ENCODE measurements at regions not wholly inside any gene's neighbourhood (a gene's known extent, or its start where the extent isn't known, plus 50 kb on each side); places are given as distances from the start of the nearest gene placed in this dataset.
A peak's percentile ranks its signal among the peaks of the same experiment; 100 is the strongest.
"Not testable (repeated sequence)": the region's sequence is repeated elsewhere in the genome, so short reads cannot be mapped to it uniquely, and the experiment has no call there.

DNA sequence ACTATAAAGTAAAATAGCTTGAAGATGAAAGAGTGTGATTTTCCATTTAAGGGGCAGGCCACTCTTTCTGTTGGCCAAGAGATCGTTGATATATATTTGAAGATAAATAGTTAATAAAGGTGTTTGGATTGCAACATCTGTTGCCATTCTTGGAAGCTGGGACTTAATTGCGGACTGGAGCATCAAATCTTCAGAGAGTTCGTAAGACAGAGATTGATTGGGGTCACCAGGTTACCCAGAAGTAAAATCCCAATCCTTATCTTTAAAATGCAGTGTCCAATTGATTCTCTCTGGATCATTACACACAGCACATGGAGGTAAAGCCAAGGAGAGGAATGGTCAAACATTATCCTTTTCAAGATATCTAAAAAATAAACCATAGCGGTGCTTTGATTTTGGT is 220.8 kb upstream of the HES1 start:
- TF ChIP-seq, protein P1, sequence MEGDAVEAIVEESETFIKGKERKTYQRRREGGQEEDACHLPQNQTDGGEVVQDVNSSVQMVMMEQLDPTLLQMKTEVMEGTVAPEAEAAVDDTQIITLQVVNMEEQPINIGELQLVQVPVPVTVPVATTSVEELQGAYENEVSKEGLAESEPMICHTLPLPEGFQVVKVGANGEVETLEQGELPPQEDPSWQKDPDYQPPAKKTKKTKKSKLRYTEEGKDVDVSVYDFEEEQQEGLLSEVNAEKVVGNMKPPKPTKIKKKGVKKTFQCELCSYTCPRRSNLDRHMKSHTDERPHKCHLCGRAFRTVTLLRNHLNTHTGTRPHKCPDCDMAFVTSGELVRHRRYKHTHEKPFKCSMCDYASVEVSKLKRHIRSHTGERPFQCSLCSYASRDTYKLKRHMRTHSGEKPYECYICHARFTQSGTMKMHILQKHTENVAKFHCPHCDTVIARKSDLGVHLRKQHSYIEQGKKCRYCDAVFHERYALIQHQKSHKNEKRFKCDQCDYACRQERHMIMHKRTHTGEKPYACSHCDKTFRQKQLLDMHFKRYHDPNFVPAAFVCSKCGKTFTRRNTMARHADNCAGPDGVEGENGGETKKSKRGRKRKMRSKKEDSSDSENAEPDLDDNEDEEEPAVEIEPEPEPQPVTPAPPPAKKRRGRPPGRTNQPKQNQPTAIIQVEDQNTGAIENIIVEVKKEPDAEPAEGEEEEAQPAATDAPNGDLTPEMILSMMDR (conservative IDR thresholded peaks at IDR 0.05), result no peak
- H3K27ac Mint-ChIP-seq (ENCODE audit: unreplicated experiment), result no peak overlapping the region
- peaks cover 28% of the 10 kb centered on the region for H3K4me1 Mint-ChIP-seq
- H3K27me3 Mint-ChIP-seq (ENCODE audit: low read depth), result peaks cover 37% of the 10 kb centered on the region
- no peak overlapping the region for H3K4me3 Mint-ChIP-seq
- no peaks in the 10 kb centered on the region for H3K9me3 Mint-ChIP-seq
- H3K36me3 Mint-ChIP-seq (ENCODE audit: low read depth), result no peaks in the 10 kb centered on the region
- DNase-seq (ENCODE audit: low read depth, low spot score), result no peak

DNA sequence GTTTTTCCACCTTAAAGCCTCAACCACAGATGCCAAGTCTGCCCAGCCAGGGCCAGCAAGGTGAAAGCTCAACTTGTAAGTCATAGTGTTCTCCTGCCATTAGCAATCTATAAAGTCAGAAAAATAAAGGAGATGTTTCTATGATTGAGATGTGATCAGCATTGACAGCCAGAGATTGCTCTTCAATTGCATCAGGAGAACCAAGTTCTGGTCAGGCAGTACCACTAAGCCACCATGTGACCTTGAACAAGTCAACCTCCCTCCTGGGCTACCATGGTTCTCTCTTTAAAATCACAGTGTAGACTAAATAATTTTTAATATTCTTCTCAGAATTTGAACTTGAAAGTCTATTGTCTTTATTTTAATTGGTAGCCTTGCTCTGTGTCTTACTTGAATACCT is 220.3 kb upstream of the HES1 start:
- Mint-ChIP-seq H3K4me3 (no peak overlapping the region), H3K27ac (ENCODE audit: unreplicated experiment) (no peak overlapping the region), H3K27me3 (ENCODE audit: low read depth) (peaks cover 32% of the 10 kb centered on the region), H3K9me3 (no peaks in the 10 kb centered on the region), H3K4me1 (peaks cover 28% of the 10 kb centered on the region), H3K36me3 (ENCODE audit: low read depth) (no peaks in the 10 kb centered on the region)
- TF ChIP-seq, protein P1 (conservative IDR thresholded peaks at IDR 0.05), result no peak
- no peak for DNase-seq (ENCODE audit: low read depth, low spot score)

DNA sequence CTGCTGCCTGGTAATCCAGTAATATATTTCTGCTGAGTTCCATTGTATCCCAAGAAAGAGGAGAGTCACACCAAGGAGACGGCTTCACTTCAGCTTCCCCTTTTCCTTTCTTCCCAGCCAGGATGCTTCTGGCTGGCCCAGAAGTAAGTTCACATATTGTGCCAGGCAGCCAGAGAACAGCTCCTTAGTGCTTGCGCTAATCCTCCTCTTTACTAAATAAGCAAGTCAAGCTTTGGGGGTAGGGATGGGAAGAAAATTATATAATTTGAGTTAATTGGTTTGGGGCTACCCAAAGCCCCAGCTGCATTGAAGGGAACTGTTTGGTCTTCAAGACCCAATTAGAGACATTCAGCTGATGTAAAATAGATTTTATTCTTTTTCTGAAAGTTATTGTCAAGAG is 218.8 kb upstream of the HES1 start:
- TF ChIP-seq, protein P1 (conservative IDR thresholded peaks at IDR 0.05), result no peak
- no peak for DNase-seq (ENCODE audit: low read depth, low spot score)
- H3K27ac Mint-ChIP-seq (ENCODE audit: unreplicated experiment), result no peak overlapping the region
- H3K4me3 Mint-ChIP-seq, result no peak overlapping the region
- H3K4me1 Mint-ChIP-seq, result peaks cover 15% of the 10 kb centered on the region
- H3K9me3 Mint-ChIP-seq, result peaks cover 5% of the 10 kb centered on the region
- H3K27me3 Mint-ChIP-seq (ENCODE audit: low read depth), result peaks cover 17% of the 10 kb centered on the region
- peaks cover 1% of the 10 kb centered on the region for H3K36me3 Mint-ChIP-seq (ENCODE audit: low read depth)

DNA sequence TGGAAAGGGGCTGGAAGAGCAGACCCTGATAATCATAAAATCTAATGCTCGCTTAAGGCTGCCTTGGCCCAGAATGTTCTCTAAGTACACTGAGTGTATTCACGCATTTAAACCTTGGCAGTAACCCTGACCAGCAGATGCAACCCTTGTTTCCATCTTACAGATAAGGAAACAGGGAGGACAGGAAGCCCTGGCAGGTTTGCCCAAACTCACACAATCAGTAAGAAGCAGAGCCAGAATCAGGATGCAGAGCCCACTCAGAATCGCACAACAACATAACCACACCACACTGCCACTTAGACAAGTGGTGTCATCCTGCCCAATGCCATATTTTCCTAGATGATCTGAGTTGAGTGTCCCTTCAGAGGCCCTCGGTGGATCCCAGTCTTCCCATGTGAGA is 214.5 kb upstream of the HES1 start:
- Mint-ChIP-seq H3K27me3 (ENCODE audit: low read depth) (peaks cover 9% of the 10 kb centered on the region), H3K36me3 (ENCODE audit: low read depth) (peaks cover 16% of the 10 kb centered on the region), H3K9me3 (peaks cover 22% of the 10 kb centered on the region), H3K4me3 (no peak overlapping the region), H3K4me1 (peaks cover 10% of the 10 kb centered on the region), H3K27ac (ENCODE audit: unreplicated experiment) (peak overlapping the region; percentile 66)
- TF ChIP-seq, protein P1 (conservative IDR thresholded peaks at IDR 0.05), result no peak
- DNase-seq (ENCODE audit: low read depth, low spot score), result no peak

DNA sequence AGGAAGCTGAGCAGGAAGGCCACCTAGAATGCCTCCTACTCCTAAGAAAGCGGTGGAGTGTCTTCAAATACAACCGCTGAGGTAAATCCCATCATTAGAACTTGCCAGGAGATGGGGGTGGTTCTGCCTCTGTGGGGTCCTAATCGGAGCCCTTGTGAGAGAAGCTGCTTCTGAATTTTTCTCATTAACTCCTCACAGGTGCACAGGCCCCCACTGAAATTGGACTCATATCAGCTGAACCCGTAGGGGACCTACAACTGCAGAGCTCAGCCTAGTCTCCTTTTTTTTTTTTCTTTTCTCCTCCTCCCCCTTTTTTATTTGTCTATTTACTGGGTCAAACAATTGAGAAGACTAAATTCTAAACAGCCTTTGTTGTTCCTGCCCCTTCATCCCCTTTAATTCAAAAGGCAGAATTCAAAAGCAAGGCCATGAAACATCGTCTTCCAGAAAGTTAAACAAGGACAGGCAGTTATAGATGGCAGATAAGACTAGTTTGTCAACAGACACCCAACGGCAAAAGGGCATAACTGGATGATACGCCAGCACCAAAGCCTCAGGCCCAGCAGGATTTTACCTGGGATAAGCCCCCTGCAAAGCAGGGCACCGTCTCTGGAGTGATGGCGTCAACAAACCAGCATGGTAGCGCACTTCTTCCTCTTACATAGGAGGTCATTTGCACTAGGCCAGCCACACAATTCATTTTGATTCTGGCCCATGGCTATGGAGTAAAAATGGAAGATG is 213.7 kb upstream of the HES1 start:
- TF ChIP-seq, protein P1 (conservative IDR thresholded peaks at IDR 0.05), result no peak
- H3K36me3 Mint-ChIP-seq (ENCODE audit: low read depth), result peaks cover 16% of the 10 kb centered on the region
- peaks cover 6% of the 10 kb centered on the region for H3K4me1 Mint-ChIP-seq
- H3K9me3 Mint-ChIP-seq, result peaks cover 23% of the 10 kb centered on the region
- DNase-seq (ENCODE audit: low read depth, low spot score), result no peak
- no peak overlapping the region for H3K27ac Mint-ChIP-seq (ENCODE audit: unreplicated experiment)
- peaks cover 4% of the 10 kb centered on the region for H3K27me3 Mint-ChIP-seq (ENCODE audit: low read depth)
- H3K4me3 Mint-ChIP-seq, result no peak overlapping the region

DNA sequence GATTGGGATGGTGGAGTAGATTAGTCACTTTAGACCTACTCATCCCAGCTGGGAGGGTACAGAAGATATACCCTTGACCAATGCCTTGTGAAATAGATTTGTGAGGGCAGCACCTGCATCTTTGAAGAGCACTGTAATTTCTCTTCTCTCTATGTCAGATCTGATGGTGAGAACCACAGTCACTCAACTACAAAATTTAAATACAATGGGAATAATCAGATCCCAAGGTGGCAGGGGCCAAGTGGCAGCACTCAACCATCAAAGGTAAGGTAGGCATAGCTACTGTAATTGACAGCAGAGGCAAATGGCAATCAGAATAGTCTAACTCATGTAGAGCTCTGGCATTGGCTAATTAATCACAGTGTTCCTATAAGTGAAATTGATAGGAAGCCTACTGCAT is 212.0 kb upstream of the HES1 start:
- H3K4me1 Mint-ChIP-seq; H3K27me3 Mint-ChIP-seq (ENCODE audit: low read depth); DNase-seq (ENCODE audit: low read depth, low spot score); H3K27ac Mint-ChIP-seq (ENCODE audit: unreplicated experiment); H3K4me3 Mint-ChIP-seq: not testable (repeated sequence)
- Mint-ChIP-seq H3K36me3 (ENCODE audit: low read depth) (peaks cover 18% of the 10 kb centered on the region), H3K9me3 (peaks cover 23% of the 10 kb centered on the region)

- not testable (repeated sequence) for H3K27ac Mint-ChIP-seq (ENCODE audit: unreplicated experiment); H3K27me3 Mint-ChIP-seq (ENCODE audit: low read depth); H3K4me3 Mint-ChIP-seq; DNase-seq (ENCODE audit: low read depth, low spot score)
- Mint-ChIP-seq H3K4me1 (peaks cover 18% of the 10 kb centered on the region), H3K36me3 (ENCODE audit: low read depth) (peaks cover 18% of the 10 kb centered on the region), H3K9me3 (peaks cover 23% of the 10 kb centered on the region)
Observed at GRCh38 chr3:193926071-193926470, 209.9 kb upstream of the HES1 start.

GRCh38 chr3:193927413-193928206 is 208.3 kb upstream of the HES1 start:
- DNase-seq (ENCODE audit: low read depth, low spot score); H3K4me3 Mint-ChIP-seq; H3K27me3 Mint-ChIP-seq (ENCODE audit: low read depth): not testable (repeated sequence)
- Mint-ChIP-seq H3K4me1 (peaks cover 22% of the 10 kb centered on the region), H3K9me3 (peaks cover 18% of the 10 kb centered on the region), H3K27ac (ENCODE audit: unreplicated experiment) (peak overlapping the region; percentile 30), H3K36me3 (ENCODE audit: low read depth) (peaks cover 15% of the 10 kb centered on the region)

Measured in neural crest cell (in vitro differentiated cells).